Upper lobe of right lung (tissue), 1 donor: ENCODE measurements at regions not wholly inside any gene's neighbourhood (a gene's known extent, or its start where the extent isn't known, plus 50 kb on each side); places are given as distances from the start of the nearest gene placed in this dataset.
"Not testable (repeated sequence)": the region's sequence is repeated elsewhere in the genome, so short reads cannot be mapped to it uniquely, and the experiment has no call there.

Experiments used
- ATAC-seq: fragments of 200-7000 bp; cut with Tn5 transposase; one replicate; pipeline ENCODE4 v1.9.1; 2020; ENCODE audit warnings: mild to moderate bottlenecking, moderate library complexity
- DNase-seq: peaks from one replicate; pipeline ENCODE4 v3.0.0-alpha.2; 2020
- H3K27ac ChIP-seq: fragments of 200-600 bp; one replicate; pipeline ENCODE4 v1.8.0; 2022
- H3K27me3 ChIP-seq: fragments of 200-600 bp; one replicate; pipeline ENCODE4 v1.8.0; 2022; ENCODE audit warnings: mild to moderate bottlenecking
- H3K36me3 ChIP-seq: fragments of 200-600 bp; one replicate; pipeline ENCODE4 v1.8.0; 2022
- H3K4me1 ChIP-seq: fragments of 200-600 bp; one replicate; pipeline ENCODE4 v1.8.0; 2022
- H3K4me3 ChIP-seq: fragments of 200-600 bp; one replicate; pipeline ENCODE4 v1.8.0; 2022; ENCODE audit warnings: mild to moderate bottlenecking
- H3K9me3 ChIP-seq: fragments of 200-600 bp; one replicate; pipeline ENCODE4 v1.8.0; 2022
- intact Hi-C: fragments of 100-400 bp; cut with DNase I; formaldehyde crosslinking; loops from one replicate; pipeline ENCODE4 v1.11.0; 2022
- TF ChIP-seq, protein P1 (sequence below): fragments of 200-600 bp; IDR thresholded peaks from one replicate; pipeline ENCODE4 v1.8.0; 2022; ENCODE audit warnings: antibody characterized with exemption
- donor health status: DM: no; HTN: yes; CAD: no; lungs with severe emphysema.

DNA sequence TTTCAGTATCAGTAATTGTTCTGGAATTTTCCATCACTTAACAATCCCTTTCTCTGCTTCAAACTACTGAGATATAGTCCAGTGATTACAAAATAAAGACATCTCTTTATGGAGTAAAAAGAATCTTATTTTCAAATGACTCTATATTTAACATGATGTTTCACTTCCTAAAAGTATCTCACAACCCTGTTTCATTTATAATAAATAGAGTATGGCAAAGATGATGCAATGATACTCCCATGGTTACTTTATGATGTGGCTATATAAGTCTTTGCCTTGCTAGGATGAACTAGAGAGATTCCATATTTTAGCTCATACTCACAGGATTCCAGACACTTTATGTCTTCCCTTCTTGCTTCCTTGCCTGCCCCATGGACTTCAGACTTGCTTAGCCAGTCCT, 953.5 kb upstream of the MDGA2 start:
- H3K27me3 ChIP-seq: no peaks in the 10 kb centered on the region
- ATAC-seq (no peak), DNase-seq (no peak)
- H3K9me3 ChIP-seq: no peaks in the 10 kb centered on the region
- H3K27ac ChIP-seq: no peak overlapping the region
- TF ChIP-seq, protein P1, sequence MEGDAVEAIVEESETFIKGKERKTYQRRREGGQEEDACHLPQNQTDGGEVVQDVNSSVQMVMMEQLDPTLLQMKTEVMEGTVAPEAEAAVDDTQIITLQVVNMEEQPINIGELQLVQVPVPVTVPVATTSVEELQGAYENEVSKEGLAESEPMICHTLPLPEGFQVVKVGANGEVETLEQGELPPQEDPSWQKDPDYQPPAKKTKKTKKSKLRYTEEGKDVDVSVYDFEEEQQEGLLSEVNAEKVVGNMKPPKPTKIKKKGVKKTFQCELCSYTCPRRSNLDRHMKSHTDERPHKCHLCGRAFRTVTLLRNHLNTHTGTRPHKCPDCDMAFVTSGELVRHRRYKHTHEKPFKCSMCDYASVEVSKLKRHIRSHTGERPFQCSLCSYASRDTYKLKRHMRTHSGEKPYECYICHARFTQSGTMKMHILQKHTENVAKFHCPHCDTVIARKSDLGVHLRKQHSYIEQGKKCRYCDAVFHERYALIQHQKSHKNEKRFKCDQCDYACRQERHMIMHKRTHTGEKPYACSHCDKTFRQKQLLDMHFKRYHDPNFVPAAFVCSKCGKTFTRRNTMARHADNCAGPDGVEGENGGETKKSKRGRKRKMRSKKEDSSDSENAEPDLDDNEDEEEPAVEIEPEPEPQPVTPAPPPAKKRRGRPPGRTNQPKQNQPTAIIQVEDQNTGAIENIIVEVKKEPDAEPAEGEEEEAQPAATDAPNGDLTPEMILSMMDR: no peak
- intact Hi-C loops: no loop called here
- no peaks in the 10 kb centered on the region for H3K36me3 ChIP-seq
- H3K4me3 ChIP-seq: no peak overlapping the region
- H3K4me1 ChIP-seq: no peaks in the 10 kb centered on the region

DNA sequence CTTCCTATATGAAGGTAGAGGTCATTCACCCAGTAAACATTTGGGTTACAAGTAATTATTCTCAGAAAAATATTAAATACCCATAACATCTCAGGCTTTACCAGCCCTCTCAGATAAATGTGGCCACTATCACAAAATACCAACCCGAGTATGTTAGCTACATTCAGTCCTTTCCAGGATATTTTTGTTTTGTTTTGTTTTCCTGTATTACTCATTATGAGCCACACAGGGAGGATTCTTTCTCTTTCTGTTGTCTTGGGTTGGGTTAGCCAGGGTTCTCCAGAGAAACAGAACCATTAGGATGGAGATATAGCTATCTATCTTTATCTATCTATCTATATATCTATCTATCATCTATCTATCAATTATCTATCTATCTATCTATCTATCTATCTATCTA, 947.6 kb upstream of the MDGA2 start:
- no peaks in the 10 kb centered on the region for H3K9me3 ChIP-seq
- no peaks in the 10 kb centered on the region for H3K36me3 ChIP-seq
- intact Hi-C loops: no loop called here
- H3K27me3 ChIP-seq: no peaks in the 10 kb centered on the region
- no peak overlapping the region for H3K4me3 ChIP-seq
- no peaks in the 10 kb centered on the region for H3K4me1 ChIP-seq
- TF ChIP-seq, protein P1: no peak
- no peak for ATAC-seq
- H3K27ac ChIP-seq: no peak overlapping the region
- no peak for DNase-seq

DNA sequence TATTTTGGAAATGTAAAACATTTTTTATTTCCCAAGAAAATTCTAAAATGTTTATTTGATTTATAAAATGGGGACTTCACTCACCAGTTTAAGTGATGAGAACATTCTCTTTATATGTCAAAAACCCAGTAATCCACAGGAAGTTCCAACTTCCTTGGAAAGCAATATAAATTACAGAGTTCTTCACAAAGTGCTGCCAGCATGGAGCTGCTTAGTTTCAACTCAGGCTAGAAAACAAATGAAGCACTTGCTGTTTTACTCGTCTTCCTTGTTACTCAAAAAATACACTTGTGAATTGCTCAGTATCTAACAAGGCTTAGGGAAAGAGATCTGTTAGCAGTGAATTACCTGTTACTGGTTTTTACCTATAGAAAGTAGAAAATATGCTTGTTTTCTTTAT, 942.7 kb upstream of the MDGA2 start:
- DNase-seq (no peak), ATAC-seq (no peak)
- intact Hi-C loops: no loop called here
- no peaks in the 10 kb centered on the region for H3K4me1 ChIP-seq
- no peaks in the 10 kb centered on the region for H3K9me3 ChIP-seq
- H3K4me3 ChIP-seq: no peak overlapping the region
- no peak overlapping the region for H3K27ac ChIP-seq
- no peaks in the 10 kb centered on the region for H3K27me3 ChIP-seq
- TF ChIP-seq, protein P1: no peak
- H3K36me3 ChIP-seq: no peaks in the 10 kb centered on the region

DNA sequence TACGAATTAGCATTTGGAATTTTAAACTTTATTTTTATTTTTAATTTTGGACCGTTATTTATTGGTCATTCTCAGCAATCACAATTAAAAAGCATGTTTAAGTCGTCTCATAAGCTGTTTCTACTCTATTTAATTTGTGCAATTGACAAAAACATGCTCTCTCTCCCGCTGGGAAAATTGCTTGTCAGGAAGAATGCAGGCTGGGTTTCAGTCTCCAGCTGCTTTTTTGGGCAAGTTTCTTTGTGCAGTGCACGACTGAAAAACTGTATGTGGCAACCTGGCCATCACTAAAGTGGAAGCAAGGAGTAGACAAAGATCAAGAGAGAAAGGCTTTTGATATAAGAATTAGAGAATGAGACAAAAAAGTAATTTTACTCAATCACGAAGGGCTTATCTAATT, 941.5 kb upstream of the MDGA2 start:
- Histone ChIP-seq H3K4me1 (no peaks in the 10 kb centered on the region), H3K36me3 (no peaks in the 10 kb centered on the region), H3K27me3 (no peaks in the 10 kb centered on the region), H3K27ac (no peak overlapping the region), H3K4me3 (no peak overlapping the region), H3K9me3 (no peaks in the 10 kb centered on the region)
- TF ChIP-seq, protein P1: no peak
- ATAC-seq (no peak), DNase-seq (no peak)
- intact Hi-C loops: no loop called here

DNA sequence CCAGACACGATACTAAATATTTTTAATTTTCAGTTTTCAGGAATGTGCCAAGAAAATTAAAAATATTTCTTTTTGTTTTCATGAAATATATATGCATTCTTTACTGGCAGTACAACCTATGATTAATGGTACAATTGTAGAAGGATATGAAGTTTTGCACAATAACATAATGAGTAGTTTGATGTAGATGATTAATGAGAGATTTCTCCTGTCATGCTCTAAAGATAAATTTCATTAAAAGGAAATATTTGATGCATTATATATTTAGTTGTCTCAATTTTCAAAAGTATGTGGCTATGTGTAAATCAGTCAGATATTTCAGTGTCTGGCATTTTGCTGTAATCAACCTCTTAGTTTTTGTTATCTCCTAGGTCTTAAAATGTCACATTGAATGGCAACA, 940.2 kb upstream of the MDGA2 start:
- no peak for DNase-seq
- ATAC-seq: no peak
- TF ChIP-seq, protein P1: no peak
- H3K36me3 ChIP-seq: no peaks in the 10 kb centered on the region
- H3K4me3 ChIP-seq: no peak overlapping the region
- no peaks in the 10 kb centered on the region for H3K9me3 ChIP-seq
- H3K4me1 ChIP-seq: no peaks in the 10 kb centered on the region
- no peaks in the 10 kb centered on the region for H3K27me3 ChIP-seq
- intact Hi-C loops: no loop called here
- no peak overlapping the region for H3K27ac ChIP-seq

DNA sequence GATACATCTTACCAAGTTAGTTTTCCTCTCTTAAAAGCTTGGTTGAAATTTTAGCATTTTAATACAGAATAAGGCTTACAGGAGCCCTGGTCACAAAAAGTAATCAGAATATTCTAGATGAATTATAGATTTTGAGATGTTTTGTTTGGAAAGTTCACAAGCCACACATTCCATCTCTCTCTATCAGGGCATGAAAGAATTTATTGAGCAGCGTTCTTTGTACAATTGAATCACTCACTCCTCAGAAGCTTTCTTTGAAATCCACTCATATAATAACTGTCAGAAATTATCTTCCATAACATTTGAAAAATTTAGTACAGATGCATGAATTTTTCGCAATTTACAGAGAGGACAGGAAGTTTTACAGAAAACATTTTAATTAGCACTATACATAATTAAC, 938.6 kb upstream of the MDGA2 start:
- intact Hi-C loops: no loop called here
- Histone ChIP-seq H3K4me1 (no peaks in the 10 kb centered on the region), H3K4me3 (no peak overlapping the region), H3K27me3 (no peaks in the 10 kb centered on the region), H3K36me3 (no peaks in the 10 kb centered on the region), H3K27ac (no peak overlapping the region), H3K9me3 (no peaks in the 10 kb centered on the region)
- TF ChIP-seq, protein P1: no peak
- ATAC-seq: no peak
- no peak for DNase-seq

DNA sequence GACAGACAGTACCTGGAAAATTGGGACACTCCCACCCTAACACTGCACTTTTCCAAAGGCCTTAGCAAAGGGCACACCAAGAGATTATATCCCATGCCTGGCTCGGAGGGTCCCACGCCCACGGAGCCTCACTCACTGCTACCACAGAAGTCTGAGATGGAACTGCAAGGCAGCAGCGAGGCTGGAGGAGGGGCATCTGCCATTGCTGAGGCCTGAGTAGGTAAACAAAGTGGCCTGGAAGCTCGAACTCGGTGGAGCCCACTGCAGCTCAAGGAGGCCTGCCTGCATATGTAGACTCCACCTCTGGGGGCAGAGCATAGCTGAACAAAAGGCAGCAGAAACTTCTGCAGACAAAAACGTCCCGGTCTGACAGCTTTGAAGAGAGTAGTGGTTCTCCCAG, 931.6 kb upstream of the MDGA2 start:
- H3K27me3 ChIP-seq, intact Hi-C loops, DNase-seq, H3K27ac ChIP-seq, ATAC-seq, H3K4me1 ChIP-seq, H3K9me3 ChIP-seq, H3K4me3 ChIP-seq, H3K36me3 ChIP-seq: not testable (repeated sequence)
